Rectal smooth muscle tissue (tissue), 1 donor: ENCODE measurements at regions not wholly inside any gene's neighbourhood (a gene's known extent, or its start where the extent isn't known, plus 50 kb on each side); places are given as distances from the start of the nearest gene placed in this dataset.

Experiments used
- H3K27ac ChIP-seq: one replicate; pipeline ENCODE4 v1.7.0; 2013; ENCODE audit warnings: low read depth, low read length, inconsistent platforms
- H3K27me3 ChIP-seq: one replicate; pipeline ENCODE4 v1.7.0; 2013; ENCODE audit warnings: low read length; ENCODE audit not compliant: control insufficient read depth, insufficient read depth
- H3K36me3 ChIP-seq: one replicate; pipeline ENCODE4 v1.7.0; 2013; ENCODE audit warnings: low read length; ENCODE audit not compliant: control insufficient read depth, insufficient read depth
- H3K4me1 ChIP-seq: one replicate; pipeline ENCODE4 v1.7.0; 2013; ENCODE audit warnings: low read length; ENCODE audit not compliant: control insufficient read depth, insufficient read depth
- H3K4me3 ChIP-seq: one replicate; pipeline ENCODE4 v1.7.0; 2013; ENCODE audit warnings: low read length
- H3K9ac ChIP-seq: one replicate; pipeline ENCODE4 v1.7.0; 2013; ENCODE audit warnings: low read length

DNA sequence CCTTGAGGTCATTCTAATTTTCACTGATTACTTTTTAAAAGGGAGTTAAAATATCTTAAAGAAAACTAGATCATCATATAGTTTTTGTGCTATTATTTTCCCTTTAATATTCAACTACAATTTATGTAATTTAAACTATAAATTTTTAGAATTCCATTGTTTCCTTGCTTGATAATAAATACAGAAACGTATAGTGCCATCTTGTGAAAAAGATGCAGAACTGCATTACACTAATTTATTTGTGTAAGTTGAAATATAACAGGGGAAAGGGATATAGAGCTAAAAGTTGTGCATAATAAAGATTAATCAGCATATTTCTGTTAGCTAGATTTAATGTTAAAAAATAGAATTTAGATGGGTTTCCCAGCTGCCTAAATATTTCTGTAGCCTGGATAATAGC is 61.5 kb upstream of the TDRD3 start:
- Histone ChIP-seq H3K27me3 (no peaks in the 10 kb centered on the region), H3K4me3 (no peak overlapping the region), H3K27ac (no peak overlapping the region), H3K36me3 (no peaks in the 10 kb centered on the region), H3K9ac (no peak overlapping the region), H3K4me1 (no peaks in the 10 kb centered on the region)

DNA sequence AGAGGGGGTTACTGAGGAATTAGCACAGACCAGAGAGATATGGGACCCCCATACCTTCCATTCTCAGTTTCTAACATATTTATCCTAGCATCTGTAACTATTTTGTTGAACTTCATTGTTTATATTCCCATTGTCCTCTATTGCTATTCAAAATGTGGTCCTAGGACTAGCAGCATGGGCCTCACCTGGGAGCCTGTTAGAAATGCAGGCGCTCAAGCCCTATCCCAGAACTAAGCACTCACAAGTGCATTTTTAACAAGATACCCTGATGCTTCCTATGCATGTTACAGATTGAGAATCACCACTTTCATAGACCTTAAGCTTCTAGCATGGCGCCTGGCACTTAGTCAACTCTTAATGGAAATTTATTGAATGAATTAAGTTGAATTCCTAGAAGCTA is 58.3 kb upstream of the TDRD3 start:
- Histone ChIP-seq H3K9ac (no peak overlapping the region), H3K4me3 (no peak overlapping the region), H3K27ac (no peak overlapping the region), H3K27me3 (no peaks in the 10 kb centered on the region), H3K4me1 (no peaks in the 10 kb centered on the region), H3K36me3 (no peaks in the 10 kb centered on the region)

DNA sequence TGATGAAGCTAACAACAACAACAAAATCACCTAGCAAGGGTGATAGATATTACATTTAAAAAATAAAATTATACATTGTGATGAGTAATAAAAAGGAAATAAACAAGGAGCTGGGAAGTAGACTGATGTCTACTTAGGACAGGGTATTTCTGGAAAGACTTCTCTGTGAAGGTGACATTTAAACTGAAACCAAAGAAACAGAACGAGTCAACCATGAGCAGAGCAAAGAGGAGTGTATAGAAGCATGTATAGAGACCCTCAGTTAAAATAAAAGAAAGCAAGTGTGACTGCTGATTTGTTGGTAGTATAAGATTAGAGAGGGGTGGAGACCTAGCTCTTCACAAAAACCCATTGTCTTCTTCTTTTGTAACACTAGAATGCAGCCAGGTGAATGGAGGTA is 53.0 kb upstream of the TDRD3 start:
- H3K27ac ChIP-seq, result no peak overlapping the region
- no peaks in the 10 kb centered on the region for H3K4me1 ChIP-seq
- H3K9ac ChIP-seq, result no peak overlapping the region
- H3K36me3 ChIP-seq, result no peaks in the 10 kb centered on the region
- H3K4me3 ChIP-seq, result no peak overlapping the region
- no peaks in the 10 kb centered on the region for H3K27me3 ChIP-seq

GRCh38 chr13:60347174-60347573 is 49.8 kb upstream of the TDRD3 start:
- no peaks in the 10 kb centered on the region for H3K36me3 ChIP-seq

More at GRCh38 chr13:60347174-60347573, 49.8 kb upstream of the TDRD3 start:
- H3K9ac ChIP-seq, result no peak overlapping the region
- no peaks in the 10 kb centered on the region for H3K27me3 ChIP-seq
- H3K4me1 ChIP-seq, result no peaks in the 10 kb centered on the region
- H3K27ac ChIP-seq, result no peak overlapping the region
- H3K4me3 ChIP-seq, result no peak overlapping the region
